Hepatocyte (in vitro differentiated cells): ENCODE measurements at regions not wholly inside any gene's neighbourhood (a gene's known extent, or its start where the extent isn't known, plus 50 kb on each side); places are given as distances from the start of the nearest gene placed in this dataset.

Experiments
- CTCF ChIP-seq: fragments of 200-600 bp; sonication (generic); IDR thresholded peaks from 2 replicates; pipeline ENCODE4 v1.5.1; 2016; ENCODE audit warnings: antibody characterized with exemption, mild to moderate bottlenecking; ENCODE audit not compliant: poor library complexity
- EZH2 ChIP-seq: fragments of 200-600 bp; sonication (generic); IDR thresholded peaks from 2 replicates; pipeline ENCODE4 v1.6.1; 2016; ENCODE audit warnings: antibody characterized with exemption, mild to moderate bottlenecking, borderline replicate concordance

- TF ChIP-seq EZH2 (no peak), CTCF (no peak)
Observed at GRCh38 chr13:111540486-111540885, 220.0 kb downstream of the TEX29 start.
